ENCODE measurements at regions not wholly inside any gene's neighbourhood (a gene's known extent, or its start where the extent isn't known, plus 50 kb on each side); places are given as distances from the start of the nearest gene placed in this dataset.

GRCh38 chr20:24817351-24817750, 131.7 kb upstream of the CST7 start:
- DNase-seq: no peak

- DNase-seq: no peak
These were observed 131.0 kb upstream of the CST7 start for GRCh38 chr20:24818056-24818455.

- no peak for DNase-seq
These were observed 129.6 kb upstream of the CST7 start for GRCh38 chr20:24819331-24819965.

GRCh38 chr20:24820345-24820744, 128.7 kb upstream of the CST7 start:
- no peak for DNase-seq

- no peak for DNase-seq
These were observed 127.7 kb upstream of the CST7 start for GRCh38 chr20:24821391-24821790.

- no peak for DNase-seq
These were observed 125.8 kb upstream of the CST7 start for GRCh38 chr20:24823176-24823784.

GRCh38 chr20:24823989-24824693, 124.9 kb upstream of the CST7 start:
- DNase-seq: no peak

GRCh38 chr20:24825591-24825990, 123.5 kb upstream of the CST7 start:
- DNase-seq: no peak

- no peak for DNase-seq
These were observed 121.3 kb upstream of the CST7 start for GRCh38 chr20:24827603-24828295.

- no peak for DNase-seq
These were observed 119.9 kb upstream of the CST7 start for GRCh38 chr20:24828992-24829648.

- DNase-seq: no peak
These were observed 119.3 kb upstream of the CST7 start for GRCh38 chr20:24829649-24830370.

GRCh38 chr20:24830649-24831048, 118.4 kb upstream of the CST7 start:
- DNase-seq: no peak

GRCh38 chr20:24831232-24831631, 117.8 kb upstream of the CST7 start:
- no peak for DNase-seq

- DNase-seq: no peak
These were observed 116.6 kb upstream of the CST7 start for GRCh38 chr20:24832518-24832917.

GRCh38 chr20:24833592-24833991, 115.5 kb upstream of the CST7 start:
- DNase-seq: no peak

GRCh38 chr20:24834310-24834709, 114.8 kb upstream of the CST7 start:
- peak; percentile 2 for DNase-seq

- DNase-seq: no peak
These were observed 113.9 kb upstream of the CST7 start for GRCh38 chr20:24835195-24835594.

- DNase-seq: no peak
These were observed 113.0 kb upstream of the CST7 start for GRCh38 chr20:24836041-24836533.

GRCh38 chr20:24836661-24837299, 112.3 kb upstream of the CST7 start:
- DNase-seq: no peak

- no peak for DNase-seq
These were observed 111.2 kb upstream of the CST7 start for GRCh38 chr20:24837781-24838450.

Measured in hematopoietic multipotent progenitor cell treated with erythropoietin and hydrocortisone succinate and interleukin-3 and kit ligand, for 8 days (in vitro differentiated cells).